CD4-positive, alpha-beta T cell treated with Interleukin-17A for 4 hours (primary cell): ENCODE measurements at regions not wholly inside any gene's neighbourhood (a gene's known extent, or its start where the extent isn't known, plus 50 kb on each side); places are given as distances from the start of the nearest gene placed in this dataset.
"Not testable (repeated sequence)": the region's sequence is repeated elsewhere in the genome, so short reads cannot be mapped to it uniquely, and the experiment has no call there.

Experiments used
- DNase-seq: peaks from one replicate; pipeline ENCODE4 v3.0.0-alpha.2; 2020; ENCODE audit warnings: mixed read lengths

DNA sequence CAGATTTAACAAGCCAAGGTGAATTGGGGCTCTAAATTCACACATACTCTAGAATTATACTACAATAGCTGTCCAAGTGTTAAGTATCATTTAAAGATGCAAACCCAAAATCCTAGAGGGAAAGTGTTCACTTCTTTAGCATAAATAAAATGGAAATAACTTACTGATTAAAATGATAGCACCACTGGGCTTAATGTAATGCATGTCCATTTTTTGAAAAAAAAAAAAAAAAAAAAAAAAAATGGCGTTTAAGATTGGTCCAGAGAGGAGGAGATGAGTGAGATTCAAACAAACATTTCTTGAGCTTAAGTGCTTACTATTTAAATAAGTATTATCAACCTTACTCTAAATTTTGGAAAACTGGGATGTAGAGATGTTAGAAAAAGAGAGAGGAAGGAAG, 251.5 kb upstream of the CWC22 start:
- DNase-seq: no peak

GRCh38 chr2:180258041-180258537, 251.0 kb upstream of the CWC22 start:
- no peak for DNase-seq

- no peak for DNase-seq
Observed at GRCh38 chr2:180257247-180257646, 250.2 kb upstream of the CWC22 start.

DNA sequence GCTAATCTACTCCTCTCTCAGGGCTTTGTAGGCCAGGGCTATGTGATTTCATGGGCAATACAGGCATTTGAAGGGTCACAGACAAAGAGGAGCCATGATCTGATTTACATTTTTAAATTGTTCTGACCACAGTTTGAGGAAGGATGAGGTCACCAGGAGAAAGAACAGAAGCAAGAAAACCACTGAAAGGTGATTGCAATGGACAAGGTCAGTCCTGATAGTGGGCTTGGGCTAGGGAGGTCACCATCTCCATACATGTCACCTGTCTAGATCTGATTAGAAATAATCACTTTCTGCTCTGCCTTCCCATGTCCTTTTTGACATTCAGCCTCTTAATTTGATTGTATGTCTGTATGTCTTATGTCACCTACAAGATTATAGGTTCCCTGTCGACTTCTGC, 248.9 kb upstream of the CWC22 start:
- DNase-seq: no peak

GRCh38 chr2:180254872-180255271, 247.8 kb upstream of the CWC22 start:
- no peak for DNase-seq

GRCh38 chr2:180247658-180248057, 240.6 kb upstream of the CWC22 start:
- no peak for DNase-seq

- no peak for DNase-seq
Observed at GRCh38 chr2:180246268-180246667, 239.2 kb upstream of the CWC22 start.

DNA sequence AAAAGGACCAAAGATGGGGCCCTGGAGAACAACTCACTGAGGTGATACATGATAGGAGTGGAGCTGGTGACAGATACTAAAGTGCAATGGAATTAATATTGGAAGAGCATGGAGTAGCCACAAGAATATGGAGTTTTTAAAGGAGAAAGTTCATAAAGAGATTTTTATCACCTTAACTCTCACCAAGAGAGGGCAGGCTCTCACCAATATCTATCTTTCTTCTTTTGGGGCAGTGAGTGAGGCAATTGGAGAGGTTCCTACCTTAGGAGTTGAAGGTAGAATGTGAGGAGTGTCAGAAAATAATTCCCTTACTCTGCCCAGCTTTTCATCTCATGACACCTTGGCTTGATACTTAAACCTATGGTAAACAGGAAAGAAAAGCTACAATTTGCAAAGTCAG, 233.7 kb upstream of the CWC22 start:
- no peak for DNase-seq

DNA sequence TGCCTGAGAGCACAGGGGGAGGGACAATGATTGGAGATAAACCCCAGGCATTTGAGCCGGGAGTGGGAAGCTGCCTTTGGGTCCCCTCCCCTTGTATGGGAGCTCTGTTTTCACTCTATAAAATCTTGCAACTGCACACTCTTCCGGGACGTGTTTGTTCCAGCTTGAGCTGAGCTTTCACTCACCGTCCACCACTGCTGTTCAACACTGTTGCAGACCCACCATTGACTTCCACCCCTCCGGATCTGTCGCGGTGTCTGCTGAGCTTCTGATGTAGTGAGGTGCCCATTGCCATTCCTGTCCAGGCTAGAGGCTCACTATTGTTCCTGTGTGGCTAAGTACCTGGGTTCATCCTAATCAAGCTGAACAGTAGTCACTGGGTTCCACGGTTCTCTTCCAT, 231.6 kb upstream of the CWC22 start:
- no peak for DNase-seq

GRCh38 chr2:180236061-180236460, 229.0 kb upstream of the CWC22 start:
- not testable (repeated sequence) for DNase-seq

GRCh38 chr2:180235506-180235905, 228.4 kb upstream of the CWC22 start:
- DNase-seq: not testable (repeated sequence)

- not testable (repeated sequence) for DNase-seq
Observed at GRCh38 chr2:180234991-180235390, 227.9 kb upstream of the CWC22 start.

DNA sequence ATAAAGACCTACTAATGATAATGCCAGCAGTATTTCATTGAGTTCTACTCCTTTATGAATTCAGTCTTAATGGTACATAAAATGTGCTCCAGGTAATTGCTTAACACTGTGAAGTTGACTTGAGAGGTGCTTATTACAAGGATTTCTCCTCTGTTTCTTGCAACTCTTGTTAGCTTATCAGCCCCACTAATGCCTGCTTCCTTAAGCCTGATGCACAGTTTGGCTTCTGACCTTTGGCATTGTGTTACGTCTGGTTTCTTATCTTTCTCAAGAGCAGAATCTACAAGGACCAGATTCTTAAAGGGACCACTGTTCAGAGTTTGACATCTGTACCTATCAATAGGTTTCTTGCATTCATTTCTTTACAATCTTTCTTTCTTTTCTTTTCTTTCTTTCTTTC, 223.9 kb upstream of the CWC22 start:
- no peak for DNase-seq

DNA sequence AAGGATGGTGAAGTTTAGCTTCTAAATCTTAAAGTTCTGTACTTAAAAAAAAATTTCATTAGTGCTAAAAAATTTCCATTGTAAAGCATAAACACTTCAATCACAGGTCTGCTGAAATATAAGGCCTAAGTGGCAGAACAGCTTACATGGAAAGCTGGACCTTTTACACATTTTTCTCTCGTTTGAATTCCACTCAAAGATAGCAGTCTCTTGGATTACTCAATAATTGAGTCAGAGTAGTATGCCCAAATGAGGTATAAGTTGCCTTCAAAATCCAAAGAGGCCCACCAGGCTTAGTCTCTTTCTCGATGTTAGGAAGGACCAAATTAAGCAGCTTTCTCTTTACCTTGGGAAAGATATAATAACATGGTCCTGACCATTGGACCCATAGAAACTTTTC, 220.4 kb upstream of the CWC22 start:
- no peak for DNase-seq

DNA sequence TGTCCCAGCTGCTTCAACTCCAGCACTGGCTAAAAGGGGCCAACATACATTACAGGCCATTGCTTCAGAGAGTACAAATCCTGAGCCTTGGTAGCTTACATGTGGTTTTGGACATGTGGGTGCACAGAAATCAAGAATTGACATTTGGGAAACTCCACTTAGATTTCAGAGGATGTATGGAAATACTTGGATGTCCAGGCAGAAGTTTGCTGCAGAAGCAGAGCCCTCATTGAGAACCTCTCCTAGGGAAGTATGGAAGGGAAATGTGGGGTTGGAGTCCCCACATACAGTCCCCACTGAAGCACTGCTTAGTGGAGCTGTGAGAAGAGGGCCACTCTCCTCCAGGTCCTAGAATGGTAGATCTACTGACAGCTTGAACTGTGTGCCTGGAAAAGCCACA, 218.0 kb upstream of the CWC22 start:
- no peak for DNase-seq

- no peak for DNase-seq
Observed at GRCh38 chr2:180222644-180223043, 215.5 kb upstream of the CWC22 start.

DNA sequence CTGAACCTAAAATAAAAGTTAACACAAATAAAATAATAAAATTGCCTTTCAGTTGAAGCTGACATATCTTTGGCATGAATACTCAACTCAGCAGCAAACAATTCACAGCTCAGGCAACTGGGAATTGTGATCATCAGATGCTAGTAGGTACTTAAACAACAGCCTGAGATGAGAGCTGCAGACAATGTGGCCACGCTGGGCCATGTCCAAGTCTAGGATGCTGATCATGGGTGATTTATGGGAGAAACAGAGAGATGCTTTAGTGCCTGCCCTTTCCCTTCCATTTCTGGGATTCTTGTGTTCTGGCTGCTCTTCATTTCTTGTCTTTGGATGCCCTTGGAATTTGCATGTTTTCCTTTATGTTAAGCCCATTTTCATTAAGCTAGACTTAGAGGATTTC, 212.4 kb upstream of the CWC22 start:
- no peak for DNase-seq

GRCh38 chr2:180208841-180209240, 201.7 kb upstream of the CWC22 start:
- no peak for DNase-seq

DNA sequence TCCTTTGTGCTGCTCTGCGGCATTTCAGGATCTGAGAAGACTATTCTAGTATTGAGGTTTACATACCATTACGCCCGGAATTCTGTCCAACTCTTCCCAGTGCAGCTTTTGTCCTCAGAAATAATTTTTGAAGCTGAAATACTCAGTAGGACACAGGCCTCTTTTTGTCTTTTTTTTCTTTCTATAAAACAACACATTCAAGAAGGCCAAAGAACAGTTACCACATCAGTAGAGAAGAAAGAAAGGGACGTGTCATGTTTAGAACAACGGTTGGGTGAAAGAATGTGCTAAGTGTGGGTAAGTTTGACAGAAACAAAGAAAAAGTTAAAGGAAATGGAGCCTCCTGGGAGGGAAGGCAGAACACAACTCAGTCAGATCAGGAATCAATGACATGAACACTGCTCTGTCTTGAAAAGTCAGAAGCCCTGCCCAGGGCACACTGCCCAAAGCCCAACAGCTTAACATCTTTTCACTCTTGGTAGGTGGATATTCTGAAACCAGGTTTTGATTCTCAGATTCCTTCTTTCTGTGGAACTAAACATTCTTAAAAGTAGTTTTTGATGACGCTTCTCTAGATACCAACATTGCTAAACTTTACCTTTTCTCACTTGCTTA, 198.6 kb upstream of the CWC22 start:
- no peak for DNase-seq

DNA sequence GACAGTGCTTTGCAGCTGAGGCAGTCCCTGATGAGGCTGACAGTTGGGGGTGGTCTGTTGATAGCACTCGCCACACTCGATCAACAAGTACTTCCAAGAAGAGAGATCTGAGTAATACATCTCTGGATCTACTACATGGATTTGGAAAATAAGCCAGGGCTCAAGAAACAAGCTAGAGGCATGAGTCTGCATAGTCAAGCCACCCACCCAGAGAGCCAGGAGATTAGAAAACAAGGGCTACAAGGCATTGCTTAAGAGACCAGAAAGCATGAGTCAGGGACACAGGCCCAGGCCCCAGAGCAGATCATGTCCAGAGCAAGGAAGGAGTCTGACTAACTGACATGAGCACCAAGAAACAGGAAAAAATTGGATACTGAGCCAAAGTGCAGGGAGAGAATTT, 196.9 kb upstream of the CWC22 start:
- no peak for DNase-seq

DNA sequence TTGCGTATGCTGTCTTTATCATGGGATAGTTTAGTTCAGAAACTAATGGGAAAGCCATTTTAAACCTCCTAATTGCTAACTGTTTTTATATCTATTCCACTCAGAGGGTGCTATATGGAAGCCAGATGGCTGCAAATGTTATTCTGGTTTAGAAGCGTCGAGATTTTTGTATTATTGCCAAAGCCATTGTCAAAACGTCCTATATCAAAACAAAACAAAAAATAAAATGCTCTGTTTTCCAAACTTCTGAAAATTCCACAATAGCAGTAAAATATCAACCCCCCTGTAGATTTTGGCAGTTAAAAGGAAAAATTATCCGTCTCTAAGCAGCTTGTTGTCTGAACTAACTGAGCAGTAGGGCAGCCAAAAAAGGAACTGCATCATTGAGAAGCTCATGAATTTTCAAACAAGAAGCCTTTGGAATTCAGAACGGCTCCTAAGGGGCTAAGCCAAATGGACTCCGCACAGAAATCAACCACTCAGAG, 195.4 kb upstream of the CWC22 start:
- DNase-seq: no peak

DNA sequence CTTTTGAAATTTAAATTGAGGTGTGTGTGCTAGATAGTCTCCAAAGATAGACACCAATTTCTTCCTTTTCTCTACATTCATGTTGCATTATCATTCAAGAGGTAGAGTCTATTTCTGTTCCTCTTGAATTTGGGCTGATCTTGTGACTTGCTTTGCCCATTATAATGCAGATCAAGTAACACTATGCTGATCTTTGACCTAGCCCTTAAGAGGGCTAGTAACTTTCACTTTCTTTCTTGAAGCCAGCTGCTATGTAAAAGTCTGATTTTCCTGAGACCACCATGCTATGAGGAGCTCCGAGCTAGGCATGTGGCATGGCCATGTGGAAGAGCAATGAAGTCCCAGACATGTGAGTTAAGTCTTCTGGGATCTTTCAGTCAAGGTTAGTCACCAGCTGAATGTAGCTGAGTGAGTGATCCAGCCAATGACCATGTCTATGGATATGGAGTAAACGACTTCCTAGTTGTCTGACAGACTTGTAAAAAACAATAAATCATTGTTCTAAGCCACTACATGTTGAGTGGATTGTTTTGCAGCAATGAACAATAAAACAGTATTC, 189.4 kb upstream of the CWC22 start:
- DNase-seq: no peak

GRCh38 chr2:180195847-180196246, 188.8 kb upstream of the CWC22 start:
- no peak for DNase-seq

DNA sequence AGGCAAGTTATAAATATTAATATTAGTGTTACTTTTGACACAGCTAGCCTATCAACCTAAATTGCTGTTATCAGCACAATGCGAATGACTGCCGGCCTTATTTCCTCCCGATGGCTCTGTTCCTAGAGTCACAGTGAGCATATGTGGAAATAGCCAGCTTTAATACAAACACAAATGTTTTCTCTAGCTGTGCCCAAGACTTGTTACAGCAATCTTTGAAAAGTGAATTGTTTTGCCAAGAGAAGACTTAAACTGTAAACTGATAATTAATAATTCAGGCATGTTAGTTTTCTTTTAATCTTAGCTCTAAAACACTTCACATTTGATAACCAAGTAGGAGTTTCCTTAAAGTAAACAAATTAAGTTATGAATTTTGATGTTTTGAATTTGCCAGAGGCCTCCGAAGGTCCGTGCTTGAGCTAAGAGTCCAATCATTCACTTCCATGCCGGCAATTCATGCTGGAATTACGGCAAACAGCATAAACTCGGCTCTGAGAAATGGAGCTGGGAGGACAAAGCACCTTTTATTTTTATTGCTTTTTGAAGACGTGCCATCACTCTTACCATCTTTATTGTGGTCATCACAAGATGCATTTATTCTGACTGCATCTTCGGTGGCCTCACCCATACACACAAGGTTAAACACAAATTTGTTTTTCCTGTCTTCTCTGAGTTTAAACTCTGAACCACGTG, 184.5 kb upstream of the CWC22 start:
- no peak for DNase-seq
